IMR-90 (cell line): ENCODE measurements at regions not wholly inside any gene's neighbourhood (a gene's known extent, or its start where the extent isn't known, plus 50 kb on each side); places are given as distances from the start of the nearest gene placed in this dataset.

Experiments used
- ATAC-seq: fragments of 200-7000 bp; cut with Tn5 transposase; 2 replicates; pipeline ENCODE4 v1.9.1; 2020; ENCODE audit warnings: low read depth, mild to moderate bottlenecking, moderate library complexity
- BruUV-seq: library from RNA; stranded (reverse); fragments of 400-500 nt; replicated peaks from 2 replicates; lab custom pipeline; 2021; lab: Mats Ljungman, UMichigan
- CTCF ChIA-PET: fragments of 300-600 bp; formaldehyde crosslinking; extraction: SDS; loops from one replicate; lab custom pipeline; 2021; ENCODE audit warnings: antibody characterized with exemption; lab: Yijun Ruan, JAX
- POLR2A ChIA-PET: fragments of 300-600 bp; sonication (Branson Sonifier 250); formaldehyde crosslinking; loops from one replicate; lab custom pipeline; 2022; ENCODE audit warnings: antibody characterized with exemption; ENCODE audit not compliant: unreplicated experiment; lab: Charles Lee
- DNase-seq: peaks from one replicate; pipeline ENCODE4 v3.0.0; 2013
- H2AFZ ChIP-seq: replicated peaks from 2 replicates; pipeline ENCODE3; 2013; ENCODE audit warnings: low read length, mild to moderate bottlenecking; ENCODE audit not compliant: poor library complexity
- H2AK5ac ChIP-seq: 2 replicates; pipeline ENCODE4 v1.6.1; 2013; ENCODE audit warnings: low read depth, low read length, inconsistent platforms
- H2AK9ac ChIP-seq: replicated peaks from 2 replicates; pipeline ENCODE3; 2013; ENCODE audit warnings: mild to moderate bottlenecking, low read depth, low read length, moderate library complexity; ENCODE audit not compliant: poor library complexity
- H2BK120ac ChIP-seq: 2 replicates; pipeline ENCODE4 v1.6.1; 2013; ENCODE audit warnings: low read depth, low read length, inconsistent platforms
- H2BK15ac ChIP-seq: 3 replicates; pipeline ENCODE4 v1.6.1; 2013; ENCODE audit warnings: low read depth, low read length, inconsistent platforms
- H2BK20ac ChIP-seq: 2 replicates; pipeline ENCODE4 v1.6.1; 2013; ENCODE audit warnings: low read depth, mild to moderate bottlenecking, inconsistent platforms, low read length, moderate library complexity
- H2BK5ac ChIP-seq: 2 replicates; pipeline ENCODE4 v1.6.1; 2013; ENCODE audit warnings: mild to moderate bottlenecking, low read depth, low read length, inconsistent platforms; ENCODE audit not compliant: poor library complexity, severe bottlenecking
- H3K14ac ChIP-seq: replicated peaks from 2 replicates; pipeline ENCODE4 v1.6.1; 2013; ENCODE audit warnings: low read depth, low read length, inconsistent platforms
- H3K18ac ChIP-seq: 2 replicates; pipeline ENCODE4 v1.6.1; 2013; ENCODE audit warnings: low read depth, low read length, control low read depth
- H3K23ac ChIP-seq: 2 replicates; pipeline ENCODE4 v1.6.1; 2013; ENCODE audit warnings: low read depth, low read length, inconsistent platforms
- H3K27ac ChIP-seq: 2 replicates; pipeline ENCODE4 v1.5.1; 2013; ENCODE audit warnings: mild to moderate bottlenecking, control low read depth, low read length; ENCODE audit not compliant: insufficient read depth
- H3K27me3 ChIP-seq: 2 replicates; pipeline ENCODE4 v1.6.1; 2013; ENCODE audit warnings: low read length; ENCODE audit not compliant: control insufficient read depth, insufficient read depth
- H3K36me3 ChIP-seq: 2 replicates; pipeline ENCODE4 v1.6.1; 2013; ENCODE audit warnings: low read length, mixed read lengths; ENCODE audit not compliant: control insufficient read depth, insufficient read depth
- H3K4ac ChIP-seq: 2 replicates; pipeline ENCODE4 v1.6.1; 2013; ENCODE audit warnings: low read depth, low read length, inconsistent platforms
- H3K4me1 ChIP-seq: 2 replicates; pipeline ENCODE4 v1.6.1; 2013; ENCODE audit warnings: low read length, mixed read lengths; ENCODE audit not compliant: control insufficient read depth, insufficient read depth
- H3K4me2 ChIP-seq: 2 replicates; pipeline ENCODE4 v1.6.1; 2013; ENCODE audit warnings: low read depth, mild to moderate bottlenecking, control low read depth, low read length, moderate library complexity
- H3K4me3 ChIP-seq: 2 replicates; pipeline ENCODE4 v1.5.1; 2013; ENCODE audit warnings: low read depth, mild to moderate bottlenecking, control low read depth, low read length, moderate library complexity; ENCODE audit not compliant: insufficient read depth
- H3K56ac ChIP-seq: 2 replicates; pipeline ENCODE4 v1.6.1; 2013; ENCODE audit warnings: low read length, inconsistent platforms; ENCODE audit not compliant: insufficient read depth; ENCODE audit errors: extremely low read depth
- H3K79me1 ChIP-seq, 2 experiments: 2 replicates each; pipeline ENCODE4 v1.6.1; 2013; ENCODE audit warnings: low read length in 2 of 2, inconsistent platforms in 1 of 2, low read depth in 1 of 2
- H3K9ac ChIP-seq: 2 replicates; pipeline ENCODE4 v1.6.1; 2013; ENCODE audit warnings: low read depth, low read length, control low read depth
- H3K9me1 ChIP-seq: 2 replicates; pipeline ENCODE4 v1.6.1; 2013; ENCODE audit warnings: low read length, inconsistent platforms; ENCODE audit not compliant: insufficient read depth
- H3K9me3 ChIP-seq: 2 replicates; pipeline ENCODE4 v1.6.1; 2013; ENCODE audit warnings: low read length; ENCODE audit not compliant: control insufficient read depth, insufficient read depth
- H4K20me1 ChIP-seq: 2 replicates; pipeline ENCODE4 v1.6.1; 2013; ENCODE audit warnings: low read length, inconsistent platforms; ENCODE audit not compliant: insufficient read depth
- H4K5ac ChIP-seq: 2 replicates; pipeline ENCODE4 v1.6.1; 2013; ENCODE audit warnings: mild to moderate bottlenecking, low read depth, low read length, control low read depth
- H4K8ac ChIP-seq, 2 experiments: 2 replicates each; pipeline ENCODE4 v1.6.1; 2013; ENCODE audit warnings: low read depth in 2 of 2, low read length in 2 of 2, control low read depth in 1 of 2, inconsistent platforms in 1 of 2
- H4K91ac ChIP-seq: 2 replicates; pipeline ENCODE4 v1.6.1; 2013; ENCODE audit warnings: low read depth, low read length, inconsistent platforms; ENCODE audit not compliant: insufficient read depth
- FOS ChIP-seq: fragments of 150-350 bp; IDR thresholded peaks from 2 replicates; pipeline ENCODE4 v1.6.1; 2016; ENCODE audit warnings: low read depth, low read length
- WGBS, 2 experiments: methylation state at CpG; one replicate each; pipeline versions ENCODE4 v1.1.5 to v1.1.7; 2013; ENCODE audit warnings: missing lambda C conversion rate in 2 of 2; ENCODE audit not compliant: insufficient read length in 1 of 2; ENCODE audit errors: extremely low coverage in 2 of 2; 5-methylcytosine and 5-hydroxymethylcytosine counted together
- dilution Hi-C: fragments of 300-500 bp; cut with HindIII; formaldehyde crosslinking; loops from one replicate; pipeline ENCODE4 v1.14.3; 2018; ENCODE audit warnings: low sequenced_read_pairs; ENCODE audit not compliant: unreplicated experiment
- in situ Hi-C: fragments of 300-500 bp; cut with MboI; formaldehyde crosslinking; loops from 3 replicates; pipeline ENCODE4 v1.14.3; 2019; ENCODE audit warnings: low sequenced_read_pairs, inconsistent platforms, mixed read lengths
- intact Hi-C: fragments of 100-400 bp; cut with micrococcal nuclease; formaldehyde crosslinking; loops from 2 replicates; pipeline ENCODE4 v1.10.0; 2022

DNA sequence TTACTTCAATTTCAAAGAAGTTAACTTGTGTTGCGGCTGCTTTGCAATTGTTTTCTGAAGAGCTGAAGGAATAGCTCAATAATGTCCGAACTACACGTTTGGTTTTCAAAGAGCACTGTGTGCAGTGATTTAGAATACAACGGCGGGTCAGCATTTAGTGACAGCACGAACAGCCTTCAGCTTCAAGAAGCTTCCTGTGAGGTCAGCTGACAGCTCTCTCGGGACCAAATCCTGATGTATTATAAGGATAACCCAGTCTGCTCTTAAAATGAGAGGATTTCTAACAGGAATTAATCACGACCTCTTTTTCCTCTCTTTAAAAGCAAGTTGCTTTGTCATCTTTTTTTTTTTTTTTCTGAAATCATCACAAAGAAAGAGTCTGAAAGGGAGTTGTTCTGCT lies 97.9 kb upstream of the UNC13C start:
- H3K4me2 ChIP-seq, result no peak overlapping the region
- H4K91ac ChIP-seq, result no peak overlapping the region
- no peak overlapping the region for H3K14ac ChIP-seq
- BruUV-seq, result no TSS peak
- no peak overlapping the region for H3K56ac ChIP-seq
- no peak overlapping the region for H3K23ac ChIP-seq
- no peak overlapping the region for H2AFZ ChIP-seq
- no peak overlapping the region for H3K27ac ChIP-seq
- dilution Hi-C loops, result no loop called here
- H2AK9ac ChIP-seq, result no peak overlapping the region
- H3K4ac ChIP-seq, result no peak overlapping the region
- no peak for TF ChIP-seq FOS
- POLR2A ChIA-PET, result no interaction called here
- H3K9me3 ChIP-seq, result peaks cover 5% of the 10 kb centered on the region; the same call in 1 of the 2 replicates
- H2AK5ac ChIP-seq, result no peak overlapping the region
- no peaks in the 10 kb centered on the region for H4K20me1 ChIP-seq
- H4K8ac ChIP-seq, result no peak overlapping the region
- no peak overlapping the region for H3K18ac ChIP-seq
- H2BK120ac ChIP-seq, result no peak overlapping the region
- no peaks in the 10 kb centered on the region for H3K79me1 ChIP-seq
- no peak overlapping the region for H4K5ac ChIP-seq
- no peak overlapping the region for H2BK5ac ChIP-seq
- H2BK15ac ChIP-seq, result no peak overlapping the region
- no peak overlapping the region for H2BK20ac ChIP-seq
- intact Hi-C loops, result no loop called here
- no CpG with 5 or more reads among the region's 8 CpGs for WGBS, 2 experiments
- no peak overlapping the region for H3K9ac ChIP-seq
- ATAC-seq, result no peak
- DNase-seq, result no peak
- no peaks in the 10 kb centered on the region for H3K4me1 ChIP-seq
- in situ Hi-C loops, result no loop called here
- CTCF ChIA-PET, result no interaction called here
- no peaks in the 10 kb centered on the region for H3K36me3 ChIP-seq
- no peaks in the 10 kb centered on the region for H3K9me1 ChIP-seq
- no peak overlapping the region for H3K4me3 ChIP-seq
- H3K27me3 ChIP-seq, result no peaks in the 10 kb centered on the region
